Central memory CD4-positive, alpha-beta T cell (primary cell): ENCODE measurements at regions not wholly inside any gene's neighbourhood (a gene's known extent, or its start where the extent isn't known, plus 50 kb on each side); places are given as distances from the start of the nearest gene placed in this dataset.
"Not testable (repeated sequence)": the region's sequence is repeated elsewhere in the genome, so short reads cannot be mapped to it uniquely, and the experiment has no call there.

ENCODE experiments used
- DNase-seq: peaks from one replicate; pipeline ENCODE4 v3.0.0; 2022

DNA sequence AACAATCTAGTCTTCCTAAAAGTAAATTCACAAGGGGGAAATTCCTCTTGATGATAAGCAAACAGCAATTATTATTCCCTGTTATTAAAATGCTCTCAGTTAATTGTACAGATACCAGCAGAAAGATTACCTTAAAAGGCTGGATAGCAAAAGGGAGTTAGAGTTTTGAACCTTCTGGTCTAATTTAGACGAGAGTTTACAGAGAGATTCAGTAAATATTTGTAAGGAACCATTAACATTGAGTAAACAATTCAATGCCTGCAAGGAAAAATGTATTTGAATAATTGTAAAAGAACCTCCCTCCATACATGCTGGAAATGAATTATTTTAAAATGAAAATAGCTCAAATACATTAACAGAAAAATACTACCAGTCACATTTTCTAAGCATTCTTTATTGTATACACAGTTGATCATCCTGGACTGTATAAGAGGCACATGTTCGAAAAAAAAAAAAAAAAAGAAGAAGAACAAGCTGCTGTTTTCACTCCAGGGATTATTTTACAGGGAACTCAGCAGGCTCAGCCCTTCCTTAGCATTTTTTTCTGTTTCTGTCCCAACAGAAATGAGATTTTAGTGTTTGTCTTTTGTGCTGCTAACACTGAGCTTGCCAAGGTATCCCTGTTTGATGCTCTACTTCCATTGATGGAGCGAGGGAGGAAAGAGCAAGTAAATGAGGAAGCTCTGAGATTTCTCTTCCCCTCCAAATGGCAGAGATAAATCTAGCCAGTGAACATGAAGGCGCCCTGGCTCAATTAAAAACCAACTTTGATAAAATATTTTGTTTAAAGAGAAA, 141.1 kb downstream of the ENC1 start:
- DNase-seq, result no peak

DNA sequence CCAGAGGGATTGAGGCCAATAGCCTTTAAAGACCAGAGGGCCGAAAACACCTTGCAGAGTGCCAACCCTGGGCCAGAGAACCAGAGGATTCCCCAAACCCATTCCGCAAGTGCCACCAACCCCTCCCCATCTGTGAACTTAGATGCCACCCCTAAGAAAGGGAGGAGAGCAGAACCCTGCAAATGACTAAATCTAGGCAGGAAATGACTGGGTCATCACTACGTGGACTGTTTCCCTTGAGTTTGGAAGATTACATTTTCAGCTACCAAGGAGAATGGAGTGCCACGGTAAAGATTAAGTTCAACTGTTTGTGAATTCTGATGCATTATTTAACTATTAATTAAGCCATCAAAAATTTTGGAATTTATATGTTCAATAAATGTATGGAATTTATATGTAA, 142.8 kb downstream of the ENC1 start:
- DNase-seq, result no peak

GRCh38 chr5:74493411-74493810, 147.1 kb downstream of the ENC1 start:
- no peak for DNase-seq

GRCh38 chr5:74492230-74492629, 148.3 kb downstream of the ENC1 start:
- no peak for DNase-seq

DNA sequence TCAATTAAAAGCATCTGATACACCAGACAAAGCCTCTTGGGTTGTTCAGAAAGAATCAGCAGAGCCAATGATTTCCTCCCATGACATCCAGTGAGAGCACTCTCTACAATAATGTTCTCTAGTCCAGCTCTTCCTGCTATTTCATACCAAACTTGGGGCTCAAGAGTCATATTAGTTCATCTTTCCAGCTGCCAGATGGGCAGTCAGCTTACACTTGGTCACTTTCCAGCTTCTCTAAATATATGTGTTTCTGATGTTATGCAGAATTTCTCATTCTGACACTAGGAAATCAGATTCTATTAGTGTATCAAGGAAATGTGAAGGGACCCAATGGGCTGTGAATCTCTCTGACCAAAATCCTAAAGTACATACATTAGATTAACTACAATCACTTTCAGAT, 148.9 kb downstream of the ENC1 start:
- no peak for DNase-seq

- DNase-seq, result no peak
Observed at GRCh38 chr5:74490814-74491213, 149.7 kb downstream of the ENC1 start.

- no peak for DNase-seq
Observed at GRCh38 chr5:74482990-74483389, 157.5 kb downstream of the ENC1 start.

GRCh38 chr5:74482523-74482922, 158.0 kb downstream of the ENC1 start:
- no peak for DNase-seq

DNA sequence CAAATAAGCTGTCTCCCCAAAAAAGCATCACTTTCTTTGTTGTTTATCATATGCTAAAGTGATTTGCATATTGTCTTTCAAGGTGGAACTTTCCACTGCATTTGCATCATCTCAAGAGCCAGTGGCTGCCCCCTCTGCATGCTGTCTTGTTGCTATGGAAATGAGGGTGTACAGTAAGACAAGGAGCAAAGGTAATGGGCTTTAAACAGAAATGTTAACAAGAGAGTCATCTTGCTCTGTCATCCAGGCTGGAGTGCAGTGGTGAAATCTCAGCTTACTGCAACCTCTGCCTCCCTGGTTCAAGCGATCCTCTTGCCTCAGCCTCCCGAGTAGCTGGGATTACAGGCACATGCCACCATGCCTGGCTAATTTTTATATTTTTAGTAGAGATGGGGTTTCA, 159.2 kb downstream of the ENC1 start:
- not testable (repeated sequence) for DNase-seq

DNA sequence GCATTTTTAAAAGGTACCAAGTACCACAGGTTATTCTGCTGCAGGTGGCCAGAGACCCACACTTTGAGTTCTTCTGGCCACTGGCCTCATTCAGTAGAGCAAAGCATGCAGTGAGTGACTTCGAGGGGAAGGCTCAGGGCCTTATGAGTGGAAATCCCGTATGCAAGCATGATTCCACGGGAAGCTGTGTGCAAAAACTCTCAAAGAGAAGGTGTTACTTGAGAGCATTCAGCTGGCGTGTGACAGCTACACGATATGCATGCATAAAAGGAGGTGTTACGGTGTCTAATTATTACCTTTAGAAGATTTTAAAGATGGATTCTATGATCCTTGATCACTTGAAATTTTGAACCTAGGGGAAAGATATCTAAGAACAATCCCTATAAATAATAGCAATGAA, 160.3 kb downstream of the ENC1 start:
- DNase-seq, result no peak

GRCh38 chr5:74478328-74478727, 162.2 kb downstream of the ENC1 start:
- no peak for DNase-seq

GRCh38 chr5:74477761-74478160, 162.8 kb downstream of the ENC1 start:
- no peak for DNase-seq

DNA sequence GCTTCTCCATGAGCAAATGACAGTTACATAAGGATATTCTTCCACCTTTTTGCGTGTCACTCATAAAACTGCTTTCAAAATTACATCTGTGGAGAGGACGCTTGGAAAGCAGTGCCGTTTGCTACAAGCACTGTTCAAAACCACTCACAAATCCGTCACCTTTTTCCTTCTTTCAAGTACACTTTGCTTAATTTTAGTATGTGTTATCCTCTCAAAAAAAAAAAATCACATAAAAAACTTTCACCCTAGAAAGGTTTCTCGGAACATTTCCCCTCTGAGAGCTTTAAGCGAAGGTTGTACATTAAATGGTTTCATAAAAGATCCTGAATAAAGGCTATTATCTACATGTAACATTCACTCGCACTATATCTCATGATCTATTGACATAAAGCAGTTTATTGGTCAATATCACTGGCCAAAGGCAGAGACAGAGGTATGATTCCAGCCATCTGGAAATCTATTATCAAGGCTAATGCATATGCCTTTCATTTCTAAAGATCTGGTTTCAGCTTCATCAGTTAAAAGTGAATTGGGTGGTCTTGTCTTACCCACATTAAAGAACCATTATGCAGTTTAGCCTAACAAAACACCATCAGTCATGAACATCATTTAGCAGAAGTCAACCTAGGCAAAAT, 163.6 kb downstream of the ENC1 start:
- no peak for DNase-seq

DNA sequence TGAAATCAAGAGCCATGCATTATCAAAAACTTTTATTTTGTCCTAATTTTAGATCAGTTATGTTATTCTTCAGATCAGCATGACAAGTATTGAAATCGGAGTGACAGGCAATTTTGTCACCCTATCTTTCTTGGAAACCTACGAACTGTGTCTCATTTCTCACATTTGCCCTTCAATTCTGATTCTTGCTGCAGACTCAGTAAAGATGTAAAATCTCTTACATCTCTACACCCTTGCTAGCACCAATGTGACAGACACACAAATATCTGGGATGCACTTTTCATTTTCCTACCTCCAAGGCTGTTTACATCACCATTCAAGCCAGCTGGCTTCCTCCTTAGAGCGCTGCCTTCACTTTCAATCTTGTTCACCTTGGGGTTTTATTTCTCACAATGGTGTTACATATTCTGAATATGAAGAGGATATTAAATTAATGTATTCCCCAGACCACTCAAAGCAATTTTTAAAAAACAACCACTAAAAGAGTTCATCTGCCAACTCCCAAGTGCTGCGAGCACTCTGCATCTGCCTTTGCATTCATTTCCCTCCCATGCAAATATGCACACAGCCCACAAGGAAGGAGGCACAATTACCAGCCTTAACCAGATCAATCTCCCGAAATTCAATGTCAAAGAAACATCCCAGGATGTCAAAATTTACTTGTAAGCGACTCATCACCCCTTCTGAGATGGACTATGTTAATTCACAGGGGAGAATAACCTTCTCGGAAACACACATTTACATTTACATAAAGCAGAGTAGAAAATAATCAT, 164.3 kb downstream of the ENC1 start:
- DNase-seq, result no peak

DNA sequence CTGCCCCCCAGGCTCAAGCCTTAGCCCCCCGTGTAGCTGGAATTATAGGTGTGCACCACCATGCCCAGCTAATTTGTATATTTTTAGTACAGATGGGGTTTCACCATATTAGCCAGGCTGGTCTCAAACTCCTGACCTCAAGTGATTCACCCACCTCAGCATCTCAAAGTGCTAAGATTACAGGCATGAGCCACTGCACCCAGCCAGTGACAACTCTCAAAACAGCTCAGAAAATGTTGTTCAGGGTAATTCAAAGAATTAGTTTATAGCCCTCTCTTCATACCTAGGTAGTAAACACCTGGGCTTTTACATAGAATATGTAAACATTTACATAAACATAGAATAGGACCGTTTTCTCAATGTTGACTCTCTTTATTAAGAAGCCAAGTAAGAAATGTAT, 168.7 kb downstream of the ENC1 start:
- DNase-seq, result no peak

DNA sequence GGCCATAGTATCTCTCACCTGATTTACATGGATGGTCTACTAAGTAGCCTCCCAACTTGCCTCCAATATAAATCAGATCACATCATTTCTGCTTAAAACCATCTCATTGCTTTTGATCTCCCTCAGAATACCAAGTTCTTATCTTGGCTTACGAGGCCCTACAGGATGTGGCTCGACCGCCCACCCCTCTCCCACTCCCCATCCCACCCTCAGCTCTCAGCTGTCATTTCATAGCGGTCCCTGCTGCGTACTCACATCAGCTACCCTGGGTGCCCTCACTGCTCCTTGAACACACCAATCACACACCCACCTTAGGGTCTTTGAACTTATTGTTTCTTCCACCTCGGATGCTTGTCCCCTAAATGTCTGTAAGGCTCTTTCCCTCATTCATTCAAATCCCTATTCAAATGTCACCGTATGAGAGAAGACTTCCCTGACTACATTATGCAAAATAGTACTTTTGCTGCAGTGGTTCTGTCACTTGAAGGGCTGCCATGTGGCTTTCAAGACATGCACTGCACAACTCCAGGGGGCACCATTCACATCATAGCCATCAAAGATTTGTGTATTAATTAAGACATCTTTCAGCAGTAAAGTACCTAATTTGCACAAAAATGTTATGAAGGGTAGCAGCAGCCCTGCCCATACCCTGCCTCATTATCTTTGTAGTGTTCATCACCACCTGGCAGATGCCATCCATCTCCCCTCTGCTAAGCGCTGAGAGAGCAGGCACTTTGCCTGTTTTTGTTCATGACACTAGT, 171.1 kb downstream of the ENC1 start:
- no peak for DNase-seq

DNA sequence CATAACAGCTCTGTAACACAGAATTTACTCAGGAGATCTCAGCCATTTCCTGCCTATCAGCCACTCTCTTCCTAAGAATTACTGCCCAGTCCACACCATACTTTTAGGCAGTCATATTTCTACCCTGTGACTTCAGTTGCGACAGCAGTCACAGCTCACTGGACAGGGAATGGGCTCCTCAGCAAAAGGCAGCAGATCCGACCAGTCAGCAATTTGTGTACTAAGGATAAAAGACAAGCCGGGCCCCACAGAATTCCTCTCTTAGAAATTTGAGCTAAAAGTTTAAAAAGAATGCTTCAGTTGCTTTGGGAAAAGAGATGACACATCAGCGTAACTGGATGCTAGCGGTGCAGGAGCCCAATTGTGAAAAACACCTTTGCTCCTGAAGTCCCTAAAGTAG, 172.1 kb downstream of the ENC1 start:
- DNase-seq, result no peak

- DNase-seq, result no peak
Observed at GRCh38 chr5:74465724-74466123, 174.8 kb downstream of the ENC1 start.

- DNase-seq, result no peak
Observed at GRCh38 chr5:74464512-74465209, 175.9 kb downstream of the ENC1 start.

GRCh38 chr5:74462356-74462755, 178.2 kb downstream of the ENC1 start:
- no peak for DNase-seq

DNA sequence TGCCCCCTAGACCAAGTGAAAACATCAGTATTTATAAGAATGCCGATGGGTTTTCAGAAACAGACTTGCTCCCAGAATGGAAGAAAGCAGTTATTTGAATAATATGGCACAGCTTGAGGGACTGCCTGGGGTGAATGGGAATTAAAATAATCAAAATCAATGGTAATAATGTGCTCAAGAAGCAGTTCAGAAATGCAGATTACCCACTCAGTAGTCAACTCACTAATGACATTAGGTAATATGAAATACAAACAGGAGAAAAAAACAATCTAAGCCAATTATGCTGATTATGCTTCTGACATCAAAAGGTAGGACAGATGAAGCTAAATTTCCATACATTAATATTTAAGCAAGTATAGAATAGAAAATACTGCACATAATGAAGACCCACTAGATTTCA, 179.3 kb downstream of the ENC1 start:
- no peak for DNase-seq

DNA sequence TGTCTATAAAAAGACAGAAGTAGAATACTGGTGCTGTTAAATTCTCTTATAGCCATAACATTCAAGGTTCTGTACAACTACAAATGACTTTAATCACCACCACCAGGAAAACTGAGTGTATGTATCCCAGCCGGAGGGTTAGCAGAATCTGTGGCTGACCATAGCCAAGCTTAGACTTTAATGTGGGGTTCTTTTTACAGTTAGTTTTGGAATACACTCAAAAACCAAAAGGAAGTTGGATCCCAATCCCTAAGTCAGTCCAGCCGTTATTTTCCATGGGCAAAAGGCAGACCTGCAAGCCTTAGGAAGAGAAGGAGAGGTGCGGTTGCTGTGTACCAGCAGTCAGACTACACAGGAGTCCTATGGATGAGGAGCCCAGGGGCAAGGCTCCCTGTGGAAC, 179.8 kb downstream of the ENC1 start:
- DNase-seq, result no peak

DNA sequence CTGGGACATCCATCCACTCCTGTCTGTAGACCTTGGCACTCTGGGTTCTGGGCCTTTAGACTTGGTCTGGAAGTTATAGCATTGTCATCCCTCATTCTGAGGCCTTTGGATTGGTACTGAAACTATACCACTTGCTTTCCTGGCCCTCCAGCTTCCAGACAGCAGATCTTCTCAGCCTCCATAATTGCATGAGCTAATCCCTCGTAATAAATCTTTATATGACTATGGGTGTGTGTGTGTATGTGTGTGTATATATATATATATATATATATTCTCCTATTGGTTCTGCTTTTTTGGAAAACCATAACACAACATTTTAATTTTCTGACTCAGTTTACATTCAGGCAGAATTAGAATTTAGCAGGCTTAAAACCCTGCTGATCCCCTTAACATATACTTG, 180.5 kb downstream of the ENC1 start:
- no peak for DNase-seq
